ENCODE measurements at regions not wholly inside any gene's neighbourhood (a gene's known extent, or its start where the extent isn't known, plus 50 kb on each side); places are given as distances from the start of the nearest gene placed in this dataset.

- peak; percentile 67 for ATAC-seq
- Mint-ChIP-seq H3K36me3 (ENCODE audit: low read depth) (no peaks in the 10 kb centered on the region), H3K4me1 (peaks cover 19% of the 10 kb centered on the region), H3K27ac (peak overlapping the region; percentile 79), H3K4me3 (peak overlapping the region; percentile 81), H3K27me3 (peaks cover 6% of the 10 kb centered on the region)
- DNase-seq = no peak
- no peaks in the 10 kb centered on the region for H3K9me3 ChIP-seq (ENCODE audit: control insufficient read depth, low read length, poor library complexity, severe bottlenecking)
Observed at GRCh38 chr6:45830441-45831139, 185.1 kb downstream of the CLIC5 start.

GRCh38 chr6:45829873-45830272 lies 185.8 kb downstream of the CLIC5 start:
- Mint-ChIP-seq H3K4me3 (no peak overlapping the region), H3K27me3 (peaks cover 6% of the 10 kb centered on the region), H3K27ac (peak overlapping the region; percentile 79), H3K36me3 (ENCODE audit: low read depth) (no peaks in the 10 kb centered on the region), H3K4me1 (peaks cover 18% of the 10 kb centered on the region)
- ATAC-seq (no peak), DNase-seq (no peak)
- H3K9me3 ChIP-seq (ENCODE audit: control insufficient read depth, low read length, poor library complexity, severe bottlenecking) = no peaks in the 10 kb centered on the region

GRCh38 chr6:45827952-45828530 lies 187.6 kb downstream of the CLIC5 start:
- no peak for DNase-seq
- no peaks in the 10 kb centered on the region for H3K36me3 Mint-ChIP-seq (ENCODE audit: low read depth)
- no peak overlapping the region for H3K4me3 Mint-ChIP-seq
- H3K27me3 Mint-ChIP-seq = peaks cover 6% of the 10 kb centered on the region
- ATAC-seq = no peak
- no peak overlapping the region for H3K27ac Mint-ChIP-seq
- no peaks in the 10 kb centered on the region for H3K9me3 ChIP-seq (ENCODE audit: control insufficient read depth, low read length, poor library complexity, severe bottlenecking)
- peaks cover 18% of the 10 kb centered on the region for H3K4me1 Mint-ChIP-seq

GRCh38 chr6:45822873-45823272 lies 192.8 kb downstream of the CLIC5 start:
- H3K36me3 Mint-ChIP-seq (ENCODE audit: low read depth) = no peaks in the 10 kb centered on the region
- no peaks in the 10 kb centered on the region for H3K9me3 ChIP-seq (ENCODE audit: control insufficient read depth, low read length, poor library complexity, severe bottlenecking)
- DNase-seq (no peak), ATAC-seq (no peak)
- H3K27me3 Mint-ChIP-seq = no peaks in the 10 kb centered on the region
- no peaks in the 10 kb centered on the region for H3K4me1 Mint-ChIP-seq
- H3K4me3 Mint-ChIP-seq = no peak overlapping the region
- no peak overlapping the region for H3K27ac Mint-ChIP-seq

GRCh38 chr6:45822246-45822812 lies 193.3 kb downstream of the CLIC5 start:
- ATAC-seq = no peak
- no peak for DNase-seq
- no peaks in the 10 kb centered on the region for H3K9me3 ChIP-seq (ENCODE audit: control insufficient read depth, low read length, poor library complexity, severe bottlenecking)
- Mint-ChIP-seq H3K4me1 (no peaks in the 10 kb centered on the region), H3K27me3 (no peaks in the 10 kb centered on the region), H3K4me3 (no peak overlapping the region), H3K27ac (no peak overlapping the region), H3K36me3 (ENCODE audit: low read depth) (no peaks in the 10 kb centered on the region)

GRCh38 chr6:45818655-45819054 lies 197.0 kb downstream of the CLIC5 start:
- no peak overlapping the region for H3K27ac Mint-ChIP-seq

GRCh38 chr6:45816674-45817297 lies 198.9 kb downstream of the CLIC5 start:
- DNase-seq (no peak), ATAC-seq (no peak)
- no peak overlapping the region for H3K27ac Mint-ChIP-seq
- no peaks in the 10 kb centered on the region for H3K4me1 Mint-ChIP-seq
- no peak overlapping the region for H3K4me3 Mint-ChIP-seq
- H3K36me3 Mint-ChIP-seq (ENCODE audit: low read depth) = no peaks in the 10 kb centered on the region
- no peaks in the 10 kb centered on the region for H3K9me3 ChIP-seq (ENCODE audit: control insufficient read depth, low read length, poor library complexity, severe bottlenecking)
- peaks cover 8% of the 10 kb centered on the region for H3K27me3 Mint-ChIP-seq

More at GRCh38 chr6:45818655-45819054, 197.0 kb downstream of the CLIC5 start:
- no peak overlapping the region for H3K4me3 Mint-ChIP-seq
- H3K9me3 ChIP-seq (ENCODE audit: control insufficient read depth, low read length, poor library complexity, severe bottlenecking) = no peaks in the 10 kb centered on the region
- no peaks in the 10 kb centered on the region for H3K27me3 Mint-ChIP-seq
- no peaks in the 10 kb centered on the region for H3K4me1 Mint-ChIP-seq
- no peak for DNase-seq
- no peak for ATAC-seq
- H3K36me3 Mint-ChIP-seq (ENCODE audit: low read depth) = no peaks in the 10 kb centered on the region

GRCh38 chr6:45815466-45816125 lies 200.1 kb downstream of the CLIC5 start:
- Mint-ChIP-seq H3K27me3 (peaks cover 8% of the 10 kb centered on the region), H3K4me3 (no peak overlapping the region), H3K27ac (no peak overlapping the region), H3K4me1 (no peaks in the 10 kb centered on the region), H3K36me3 (ENCODE audit: low read depth) (no peaks in the 10 kb centered on the region)
- no peaks in the 10 kb centered on the region for H3K9me3 ChIP-seq (ENCODE audit: control insufficient read depth, low read length, poor library complexity, severe bottlenecking)
- no peak for ATAC-seq
- no peak for DNase-seq

- no peak overlapping the region for H3K4me3 Mint-ChIP-seq
- no peak overlapping the region for H3K27ac Mint-ChIP-seq
- peaks cover 8% of the 10 kb centered on the region for H3K27me3 Mint-ChIP-seq
- no peaks in the 10 kb centered on the region for H3K9me3 ChIP-seq (ENCODE audit: control insufficient read depth, low read length, poor library complexity, severe bottlenecking)
- DNase-seq (no peak), ATAC-seq (no peak)
- no peaks in the 10 kb centered on the region for H3K36me3 Mint-ChIP-seq (ENCODE audit: low read depth)
- no peaks in the 10 kb centered on the region for H3K4me1 Mint-ChIP-seq
Observed at GRCh38 chr6:45814772-45815171, 200.9 kb downstream of the CLIC5 start.

- no peak for ATAC-seq
- H3K27ac Mint-ChIP-seq = no peak overlapping the region
- no peaks in the 10 kb centered on the region for H3K9me3 ChIP-seq (ENCODE audit: control insufficient read depth, low read length, poor library complexity, severe bottlenecking)
- no peak for DNase-seq
- H3K4me3 Mint-ChIP-seq = no peak overlapping the region
- no peaks in the 10 kb centered on the region for H3K36me3 Mint-ChIP-seq (ENCODE audit: low read depth)
- H3K27me3 Mint-ChIP-seq = peaks cover 8% of the 10 kb centered on the region
- H3K4me1 Mint-ChIP-seq = no peaks in the 10 kb centered on the region
Observed at GRCh38 chr6:45813943-45814342, 201.7 kb downstream of the CLIC5 start.

GRCh38 chr6:45812922-45813321 lies 202.7 kb downstream of the CLIC5 start:
- no peaks in the 10 kb centered on the region for H3K9me3 ChIP-seq (ENCODE audit: control insufficient read depth, low read length, poor library complexity, severe bottlenecking)
- no peaks in the 10 kb centered on the region for H3K4me1 Mint-ChIP-seq
- ATAC-seq (no peak), DNase-seq (no peak)
- no peaks in the 10 kb centered on the region for H3K36me3 Mint-ChIP-seq (ENCODE audit: low read depth)
- no peak overlapping the region for H3K27ac Mint-ChIP-seq
- no peak overlapping the region for H3K4me3 Mint-ChIP-seq
- peaks cover 8% of the 10 kb centered on the region for H3K27me3 Mint-ChIP-seq

GRCh38 chr6:45808917-45809316 lies 206.7 kb downstream of the CLIC5 start:
- no peak for ATAC-seq
- Mint-ChIP-seq H3K36me3 (ENCODE audit: low read depth) (no peaks in the 10 kb centered on the region), H3K4me1 (no peaks in the 10 kb centered on the region)

GRCh38 chr6:45808042-45808645 lies 207.5 kb downstream of the CLIC5 start:
- H3K9me3 ChIP-seq (ENCODE audit: control insufficient read depth, low read length, poor library complexity, severe bottlenecking) = no peaks in the 10 kb centered on the region
- no peak overlapping the region for H3K4me3 Mint-ChIP-seq
- no peak for DNase-seq
- H3K4me1 Mint-ChIP-seq = no peaks in the 10 kb centered on the region
- ATAC-seq = no peak
- H3K36me3 Mint-ChIP-seq (ENCODE audit: low read depth) = no peaks in the 10 kb centered on the region
- H3K27ac Mint-ChIP-seq = no peak overlapping the region
- H3K27me3 Mint-ChIP-seq = peaks cover 7% of the 10 kb centered on the region

More at GRCh38 chr6:45808917-45809316, 206.7 kb downstream of the CLIC5 start:
- Mint-ChIP-seq H3K27me3 (peaks cover 8% of the 10 kb centered on the region), H3K4me3 (no peak overlapping the region), H3K27ac (no peak overlapping the region)
- no peaks in the 10 kb centered on the region for H3K9me3 ChIP-seq (ENCODE audit: control insufficient read depth, low read length, poor library complexity, severe bottlenecking)
- no peak for DNase-seq

Data from T-helper 17 cell (primary cell).